ENCODE measurements at regions not wholly inside any gene's neighbourhood (a gene's known extent, or its start where the extent isn't known, plus 50 kb on each side); places are given as distances from the start of the nearest gene placed in this dataset.

- 93% methylated on average over 2 of the region's 2 CpGs for WGBS
- no peak for DNase-seq (ENCODE audit: low spot score)
- Histone ChIP-seq H3K27ac (ENCODE audit: low read depth in 1 of 2, low read length in 2 of 2) (no peak overlapping the region), H3K9ac (ENCODE audit: low read depth in 1 of 2, low read length in 2 of 2) (no peak overlapping the region), H3K9me3 (ENCODE audit: control insufficient read depth in 4 of 4, low read length in 3 of 4) (no peaks in the 10 kb centered on the region), H3K36me3 (ENCODE audit: control insufficient read depth in 4 of 4, insufficient read depth in 3 of 4, low read depth in 1 of 4, low read length in 3 of 4) (no peaks in the 10 kb centered on the region), H3K27me3 (ENCODE audit: control insufficient read depth in 4 of 4, insufficient read depth in 4 of 4, low read length in 3 of 4) (no peaks in the 10 kb centered on the region), H3K4me3 (ENCODE audit: low read depth in 1 of 3, low read length in 3 of 3) (no peak overlapping the region), H3K4me1 (ENCODE audit: control insufficient read depth in 4 of 4, insufficient read depth in 4 of 4, low read length in 3 of 4) (no peaks in the 10 kb centered on the region)
- TF ChIP-seq RXRA (IDR thresholded peaks at IDR 0.05) = no peak
- TF ChIP-seq, protein P1, sequence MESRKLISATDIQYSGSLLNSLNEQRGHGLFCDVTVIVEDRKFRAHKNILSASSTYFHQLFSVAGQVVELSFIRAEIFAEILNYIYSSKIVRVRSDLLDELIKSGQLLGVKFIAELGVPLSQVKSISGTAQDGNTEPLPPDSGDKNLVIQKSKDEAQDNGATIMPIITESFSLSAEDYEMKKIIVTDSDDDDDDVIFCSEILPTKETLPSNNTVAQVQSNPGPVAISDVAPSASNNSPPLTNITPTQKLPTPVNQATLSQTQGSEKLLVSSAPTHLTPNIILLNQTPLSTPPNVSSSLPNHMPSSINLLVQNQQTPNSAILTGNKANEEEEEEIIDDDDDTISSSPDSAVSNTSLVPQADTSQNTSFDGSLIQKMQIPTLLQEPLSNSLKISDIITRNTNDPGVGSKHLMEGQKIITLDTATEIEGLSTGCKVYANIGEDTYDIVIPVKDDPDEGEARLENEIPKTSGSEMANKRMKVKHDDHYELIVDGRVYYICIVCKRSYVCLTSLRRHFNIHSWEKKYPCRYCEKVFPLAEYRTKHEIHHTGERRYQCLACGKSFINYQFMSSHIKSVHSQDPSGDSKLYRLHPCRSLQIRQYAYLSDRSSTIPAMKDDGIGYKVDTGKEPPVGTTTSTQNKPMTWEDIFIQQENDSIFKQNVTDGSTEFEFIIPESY (IDR thresholded peaks at IDR 0.05) = no peak
- no peak for TF ChIP-seq JUND (IDR thresholded peaks at IDR 0.05)
- no peak for TF ChIP-seq FOXA1 (IDR thresholded peaks at IDR 0.05)
Observed at GRCh38 chr11:30810116-30810515, 224.0 kb upstream of the MPPED2 start.

- 15% methylated on average over 4 of the region's 4 CpGs for WGBS
Observed at GRCh38 chr11:30801357-30801756, 215.2 kb upstream of the MPPED2 start.

More at GRCh38 chr11:30801357-30801756, 215.2 kb upstream of the MPPED2 start:
- Histone ChIP-seq H3K4me1 (ENCODE audit: control insufficient read depth in 4 of 4, insufficient read depth in 4 of 4, low read length in 3 of 4) (peaks cover 2 to 28% (median 19%) of the 10 kb centered on the region in 4 donors), H3K4me3 (ENCODE audit: low read depth in 1 of 3, low read length in 3 of 3) (no peak overlapping the region), H3K27me3 (ENCODE audit: control insufficient read depth in 4 of 4, insufficient read depth in 4 of 4, low read length in 3 of 4) (no peaks in the 10 kb centered on the region), H3K9ac (ENCODE audit: low read depth in 1 of 2, low read length in 2 of 2) (no peak overlapping the region), H3K9me3 (ENCODE audit: control insufficient read depth in 4 of 4, low read length in 3 of 4) (no peaks in the 10 kb centered on the region), H3K36me3 (ENCODE audit: control insufficient read depth in 4 of 4, insufficient read depth in 3 of 4, low read depth in 1 of 4, low read length in 3 of 4) (no peaks in the 10 kb centered on the region), H3K27ac (ENCODE audit: low read depth in 1 of 2, low read length in 2 of 2) (no peak overlapping the region)
- no peak for DNase-seq (ENCODE audit: low spot score)
- TF ChIP-seq, protein P2, sequence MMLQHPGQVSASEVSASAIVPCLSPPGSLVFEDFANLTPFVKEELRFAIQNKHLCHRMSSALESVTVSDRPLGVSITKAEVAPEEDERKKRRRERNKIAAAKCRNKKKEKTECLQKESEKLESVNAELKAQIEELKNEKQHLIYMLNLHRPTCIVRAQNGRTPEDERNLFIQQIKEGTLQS (IDR thresholded peaks at IDR 0.05) = no peak
- TF ChIP-seq EGR1 (IDR thresholded peaks at IDR 0.05; ENCODE audit: low read depth in 2 of 2) (no peak), NR2F2 (IDR thresholded peaks at IDR 0.05) (no peak), HNF4A (conservative IDR thresholded peaks at IDR 0.05) (peak; percentile 73 to 83), REST (IDR thresholded peaks at IDR 0.05) (peak; percentile 22), RAD21 (IDR thresholded peaks at IDR 0.05) (peak in 1 of 2 donors; percentile 38), YY1 (IDR thresholded peaks at IDR 0.05) (peak; percentile 50), FOXA2 (IDR thresholded peaks at IDR 0.05) (peak; percentile 50), JUND (IDR thresholded peaks at IDR 0.05) (peak in 1 of 2 donors; percentile 30), RXRA (IDR thresholded peaks at IDR 0.05) (peak; percentile 90 to 93), SP1 (IDR thresholded peaks at IDR 0.05) (peak; percentile 71), FOXA1 (IDR thresholded peaks at IDR 0.05) (no peak)
- TF ChIP-seq, protein P3, sequence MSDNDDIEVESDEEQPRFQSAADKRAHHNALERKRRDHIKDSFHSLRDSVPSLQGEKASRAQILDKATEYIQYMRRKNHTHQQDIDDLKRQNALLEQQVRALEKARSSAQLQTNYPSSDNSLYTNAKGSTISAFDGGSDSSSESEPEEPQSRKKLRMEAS (IDR thresholded peaks at IDR 0.05) = peak; percentile 19

Data from liver (tissue), 7 donors.